NCI-H2029 treated with DMSO at 0.1 percent for 48 hours (cell line): ENCODE measurements at regions not wholly inside any gene's neighbourhood (a gene's known extent, or its start where the extent isn't known, plus 50 kb on each side); places are given as distances from the start of the nearest gene placed in this dataset.
"Not testable (repeated sequence)": the region's sequence is repeated elsewhere in the genome, so short reads cannot be mapped to it uniquely, and the experiment has no call there.

Experiments used
- DNase-seq: peaks from one replicate; lab custom pipeline; 2025; lab: John Stamatoyannopoulos, UW

DNA sequence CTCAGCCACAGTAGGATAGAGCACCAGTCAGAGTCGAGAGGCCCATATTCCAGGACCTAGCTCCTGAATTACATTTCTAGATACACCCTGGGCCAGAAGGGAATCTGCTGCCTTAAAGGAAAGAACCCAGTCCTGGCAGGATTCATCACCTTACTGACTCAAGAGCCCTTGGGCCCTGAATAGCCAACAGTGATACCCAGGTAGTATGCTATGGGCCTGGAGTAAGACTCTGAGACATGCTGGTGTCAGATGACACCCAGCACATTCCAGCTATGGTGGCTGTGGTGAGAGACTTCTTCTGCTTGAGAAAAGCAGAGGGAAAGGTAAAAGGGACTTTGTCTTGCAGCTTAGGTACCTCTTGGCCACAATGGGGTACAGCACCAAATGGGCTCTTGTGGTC, 192.5 kb downstream of the MSX2 start:
- DNase-seq, result not testable (repeated sequence)

DNA sequence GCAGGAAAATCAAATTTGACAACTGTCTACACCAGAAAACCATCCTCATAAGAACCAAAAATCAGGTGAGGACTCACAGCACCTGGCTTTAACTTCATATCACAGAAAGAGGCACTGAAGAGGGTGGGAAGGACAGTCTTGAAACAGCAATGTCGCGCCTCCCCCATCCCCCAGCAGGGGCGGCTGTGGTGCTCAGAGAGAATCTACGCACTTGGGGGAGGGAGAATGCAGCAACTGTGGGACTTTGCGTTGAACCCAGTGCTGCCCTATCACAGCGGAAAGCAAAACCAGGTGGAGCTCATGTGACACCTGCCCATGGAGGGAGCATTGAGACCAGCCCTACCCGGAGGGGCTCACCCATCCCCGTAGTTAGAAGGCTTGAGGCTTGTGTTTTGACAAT, 191.8 kb downstream of the MSX2 start:
- DNase-seq, result no peak

DNA sequence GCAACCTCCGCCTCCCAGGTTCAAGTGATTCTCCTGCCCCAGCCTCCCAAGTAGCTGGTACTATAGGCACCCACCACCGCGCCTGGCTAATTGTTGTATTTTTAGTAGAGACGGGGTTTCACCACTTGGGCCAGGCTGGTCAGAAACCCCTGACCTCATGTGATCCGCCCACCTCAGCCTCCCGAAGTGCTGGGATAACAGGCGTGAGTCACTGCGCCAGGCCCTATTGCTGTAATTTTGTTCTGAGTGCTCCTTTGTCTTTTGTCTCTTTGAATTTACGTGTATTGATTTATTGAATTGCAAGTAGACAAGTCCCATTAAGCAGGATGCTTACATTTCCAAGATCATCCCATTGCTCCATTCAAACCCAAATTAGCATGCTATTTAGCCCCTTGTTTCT, 186.7 kb downstream of the MSX2 start:
- DNase-seq, result no peak

DNA sequence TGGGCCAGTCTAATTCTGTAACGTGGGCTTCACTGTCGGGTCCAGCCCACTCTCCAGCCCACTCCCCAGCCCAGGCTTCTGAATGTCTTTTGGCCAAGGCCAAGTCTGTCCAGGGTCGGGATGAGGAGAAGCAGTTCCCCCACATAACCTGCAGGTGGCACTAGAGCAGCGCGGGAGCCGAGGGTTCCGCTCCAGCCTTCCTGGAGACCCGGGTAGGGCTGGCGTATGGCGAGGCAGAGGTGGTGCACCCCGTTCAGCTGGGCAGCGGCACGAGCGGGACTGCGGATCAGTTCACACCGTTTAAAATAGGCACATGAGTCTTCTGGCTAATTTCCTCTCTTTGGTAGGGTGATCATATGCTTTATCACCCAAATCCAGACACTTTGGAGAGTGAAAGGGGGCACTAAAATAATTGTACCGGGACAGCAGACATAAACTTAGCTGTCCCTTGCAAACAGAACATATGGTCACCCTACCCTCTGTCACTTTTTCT, 185.9 kb downstream of the MSX2 start:
- DNase-seq, result peak; percentile 33

DNA sequence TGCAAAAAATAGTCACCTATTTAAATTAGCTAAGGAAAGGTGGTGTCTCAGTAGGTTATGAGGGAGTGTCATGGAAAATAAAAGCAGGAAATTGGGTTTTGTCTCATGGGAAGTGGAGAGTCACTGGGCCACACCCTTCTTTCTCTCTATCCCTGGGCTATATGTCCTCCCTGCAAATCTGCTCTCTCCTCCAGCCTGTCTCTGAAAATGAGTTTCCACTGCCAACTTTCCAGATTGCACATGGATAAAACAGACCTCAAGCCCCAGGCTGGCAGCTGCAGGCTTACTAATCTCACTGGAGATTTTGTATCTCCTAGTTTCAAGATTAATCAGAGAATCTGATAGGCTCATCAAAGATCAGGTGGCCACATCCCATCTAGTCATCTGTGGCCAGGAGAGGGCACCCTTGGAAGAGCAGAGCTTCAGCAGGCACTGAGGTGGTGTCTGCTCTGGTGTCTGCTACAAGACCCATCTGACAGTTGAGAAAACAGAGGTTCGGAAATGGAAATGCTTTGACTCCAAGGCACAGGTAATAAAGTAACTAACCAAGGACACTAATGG, 178.9 kb downstream of the MSX2 start:
- DNase-seq, result no peak

DNA sequence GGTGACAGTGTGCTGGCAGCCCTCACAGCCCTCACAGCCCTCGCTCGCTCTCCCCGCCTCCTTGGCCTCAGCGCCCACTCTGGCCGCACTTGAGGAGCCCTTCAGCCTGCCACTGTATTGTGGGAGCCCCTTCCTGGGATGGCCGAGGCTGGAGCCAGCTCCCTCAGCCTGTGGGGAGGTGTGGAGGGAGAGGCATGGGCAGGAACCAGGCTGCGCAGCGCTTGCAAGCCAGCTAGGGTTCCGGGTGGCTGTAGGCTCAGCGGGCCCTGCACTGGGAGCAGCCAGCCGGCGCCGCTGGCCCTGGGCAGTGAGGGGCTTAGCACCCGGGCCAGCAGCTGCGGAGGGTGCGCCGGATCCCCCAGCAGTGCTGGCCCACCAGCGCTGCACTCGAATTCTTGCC, 177.0 kb downstream of the MSX2 start:
- DNase-seq, result no peak

DNA sequence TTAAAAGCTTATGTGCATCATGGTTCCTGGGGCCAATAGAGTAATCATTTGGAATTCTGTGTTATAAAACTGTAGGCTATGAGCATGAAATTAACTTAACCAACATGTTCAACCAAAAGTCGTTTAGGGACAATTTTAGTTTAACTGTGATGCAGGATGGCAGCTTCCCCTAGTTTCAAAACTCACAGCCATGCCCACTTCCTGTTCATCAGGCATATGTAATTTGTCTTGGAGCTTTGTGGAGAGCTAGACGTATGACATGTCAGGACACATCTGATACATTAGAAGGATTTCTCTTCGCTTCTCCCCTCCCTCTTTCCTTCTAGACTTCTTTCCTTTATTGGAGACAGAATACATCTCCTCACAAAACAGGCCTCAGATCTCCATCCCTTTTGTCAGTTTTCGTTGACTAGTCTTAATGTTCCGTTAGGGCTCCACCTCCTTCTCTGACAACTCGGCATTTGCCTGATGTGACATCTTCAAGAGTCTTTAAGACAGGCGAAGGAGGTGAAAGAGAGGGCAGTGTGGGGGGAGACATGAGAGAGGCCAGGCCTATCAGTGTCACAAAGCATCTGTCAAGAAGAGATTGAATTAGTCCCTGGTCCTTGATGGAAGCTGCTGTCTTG, 176.0 kb downstream of the MSX2 start:
- no peak for DNase-seq

DNA sequence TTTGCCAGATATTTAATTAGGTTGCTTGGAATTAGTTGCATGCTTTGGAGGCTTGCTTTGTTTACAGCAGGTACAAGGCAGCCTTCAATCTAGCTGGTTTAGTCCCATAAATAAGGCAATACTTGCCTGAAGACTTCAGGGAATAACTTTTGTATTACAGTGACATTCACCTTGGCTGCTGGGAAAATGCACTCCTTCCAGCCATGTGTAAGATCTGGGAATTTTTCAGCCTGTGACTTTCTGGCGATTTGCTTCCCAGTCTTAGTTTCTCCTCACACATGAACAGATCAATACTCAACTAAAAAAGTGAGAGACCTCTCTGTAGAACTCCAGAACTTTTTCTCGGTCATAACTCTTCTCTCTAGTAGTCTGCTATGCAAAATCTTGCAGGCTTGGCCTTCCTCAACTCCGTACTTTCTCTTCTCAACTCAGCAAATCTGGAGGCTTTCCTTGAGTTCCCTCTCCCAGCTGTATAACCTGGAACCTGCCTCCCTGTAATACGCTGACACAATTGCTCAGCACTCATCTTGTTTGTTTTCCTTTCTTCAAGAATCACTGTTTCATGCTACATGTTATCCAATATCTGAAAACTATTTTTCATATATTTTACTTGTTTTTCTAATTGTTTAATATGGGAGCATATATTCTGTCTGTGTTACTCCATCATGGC, 173.0 kb downstream of the MSX2 start:
- no peak for DNase-seq

DNA sequence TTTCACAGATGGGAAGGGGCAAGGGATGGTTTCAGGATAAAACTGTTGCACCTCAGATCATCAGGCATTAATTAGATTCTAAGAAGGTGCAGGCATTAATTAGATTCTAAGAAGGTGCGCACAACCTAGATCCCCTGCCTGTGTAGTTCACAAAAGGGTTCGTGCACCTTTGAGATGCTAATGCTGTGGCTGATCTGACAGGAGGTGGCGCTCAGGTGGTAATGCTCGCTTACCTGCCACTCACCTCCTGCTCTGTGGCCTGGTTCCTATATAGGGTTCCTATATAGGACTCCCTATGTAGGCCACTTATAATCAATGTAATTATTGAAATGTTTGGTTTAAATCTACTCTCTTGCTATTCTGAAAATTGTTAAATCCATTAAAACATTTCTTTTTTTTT, 171.0 kb downstream of the MSX2 start:
- no peak for DNase-seq

DNA sequence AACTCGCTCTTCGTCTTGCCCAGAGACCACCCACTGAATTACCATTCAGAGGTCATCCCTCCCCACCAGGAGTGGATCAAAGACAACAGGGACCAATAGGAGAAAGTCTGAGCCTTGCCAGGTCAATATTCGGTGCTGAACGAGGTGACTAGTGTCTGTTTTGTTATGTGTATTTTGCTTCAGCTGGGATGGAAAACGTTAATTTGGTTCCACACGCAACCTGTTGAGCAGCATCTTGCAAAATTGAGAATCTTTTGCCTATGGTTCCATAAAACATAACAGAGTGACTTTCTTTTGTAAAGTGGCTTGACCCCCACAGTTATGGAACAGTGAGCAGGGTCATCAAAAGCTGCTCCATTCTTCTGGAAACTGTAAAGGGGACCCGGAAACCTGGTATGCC, 168.4 kb downstream of the MSX2 start:
- no peak for DNase-seq

DNA sequence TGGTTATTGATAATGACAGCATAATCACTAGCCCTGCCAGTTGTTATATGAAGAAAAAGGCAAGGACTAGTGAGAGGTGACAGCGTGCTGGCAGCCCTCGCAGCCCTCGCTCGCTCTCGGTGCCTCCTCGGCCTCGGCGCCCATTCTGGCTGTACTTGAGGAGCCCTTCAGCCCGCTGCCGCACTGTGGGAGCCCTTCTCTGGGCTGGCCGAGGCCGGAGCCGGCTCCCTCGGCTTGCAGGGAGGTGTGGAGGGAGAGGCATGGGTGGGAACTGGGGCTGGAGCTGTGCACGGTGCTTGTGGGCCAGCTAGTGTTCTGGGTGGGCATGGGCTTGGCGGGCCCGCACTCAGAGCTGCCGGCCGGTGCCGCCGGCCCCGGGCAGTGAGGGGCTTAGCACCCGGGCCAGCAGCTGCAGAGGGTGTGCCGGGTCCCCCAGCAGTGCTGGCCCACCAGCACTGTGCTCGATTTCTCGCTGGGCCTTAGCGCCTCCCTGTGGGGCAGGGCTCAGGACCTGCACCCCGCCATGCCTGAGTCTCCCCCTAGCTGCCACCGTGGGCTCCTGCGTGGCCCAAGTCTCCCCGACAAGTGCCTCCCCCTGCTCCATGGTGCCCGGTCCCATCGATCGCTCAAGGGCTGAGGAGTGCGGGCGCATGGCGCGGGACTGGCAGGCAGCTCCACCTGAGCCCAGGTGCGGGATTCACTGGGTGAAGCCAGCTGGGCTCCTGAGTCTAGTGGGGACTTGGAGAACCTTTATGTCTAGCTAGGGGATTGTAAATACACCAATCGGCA, 156.2 kb downstream of the MSX2 start:
- DNase-seq, result not testable (repeated sequence)

DNA sequence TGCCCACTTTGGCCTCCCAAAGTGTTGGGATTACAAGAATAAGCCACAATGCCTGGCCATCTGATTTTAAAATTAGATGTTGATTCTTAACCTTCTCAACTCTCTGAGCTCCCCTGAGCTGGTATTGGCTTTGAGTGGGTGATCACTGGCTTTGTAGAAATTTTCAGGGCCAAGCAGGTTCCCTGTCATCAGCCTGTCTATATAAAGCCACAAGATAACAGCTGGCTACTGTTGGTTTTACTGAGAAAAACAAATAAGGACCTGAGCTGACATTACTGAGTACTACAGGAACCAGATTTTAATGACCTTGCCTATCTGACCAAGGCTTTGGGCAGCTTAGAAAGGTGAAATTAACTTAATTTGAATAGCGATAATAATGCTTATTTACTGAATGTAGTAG, 153.6 kb downstream of the MSX2 start:
- no peak for DNase-seq

DNA sequence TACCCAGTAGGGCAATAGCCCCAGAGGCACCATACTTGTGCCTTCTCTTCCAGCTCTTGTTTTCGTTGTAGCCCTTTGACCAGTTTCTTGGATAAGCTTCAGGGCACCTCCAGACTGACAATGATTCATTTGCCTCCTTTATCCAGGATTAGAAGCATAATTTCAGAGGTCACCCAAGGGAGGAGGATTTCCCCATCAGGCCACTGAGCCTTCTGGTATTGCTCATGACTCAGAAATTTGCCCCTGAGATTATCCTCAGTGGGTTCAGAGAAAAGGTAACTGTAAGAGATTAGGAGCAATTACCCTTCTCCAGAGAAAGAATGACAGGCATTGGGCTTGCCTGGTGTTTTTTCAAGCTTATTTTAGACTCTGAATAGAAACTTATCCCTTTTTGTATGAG, 147.9 kb downstream of the MSX2 start:
- DNase-seq, result no peak

DNA sequence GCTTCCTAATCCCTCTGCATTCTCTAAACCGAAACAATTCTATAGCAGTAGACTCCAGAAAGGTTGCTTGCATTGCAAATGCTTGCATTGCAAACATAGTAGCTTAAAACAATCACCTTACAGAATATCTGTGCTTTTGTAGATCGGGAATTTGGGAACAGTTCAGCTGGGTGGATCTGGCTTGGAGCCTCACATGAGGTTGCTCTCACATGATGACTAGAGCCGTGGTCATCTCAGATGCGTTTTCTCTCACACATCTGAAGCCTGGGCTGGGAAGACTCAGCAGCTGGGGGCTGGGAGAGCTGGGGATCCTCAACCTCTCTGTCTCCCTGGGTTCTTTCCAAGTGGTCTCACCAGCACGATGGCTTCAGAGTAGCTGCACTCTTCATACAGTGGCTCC, 127.8 kb downstream of the MSX2 start:
- no peak for DNase-seq

DNA sequence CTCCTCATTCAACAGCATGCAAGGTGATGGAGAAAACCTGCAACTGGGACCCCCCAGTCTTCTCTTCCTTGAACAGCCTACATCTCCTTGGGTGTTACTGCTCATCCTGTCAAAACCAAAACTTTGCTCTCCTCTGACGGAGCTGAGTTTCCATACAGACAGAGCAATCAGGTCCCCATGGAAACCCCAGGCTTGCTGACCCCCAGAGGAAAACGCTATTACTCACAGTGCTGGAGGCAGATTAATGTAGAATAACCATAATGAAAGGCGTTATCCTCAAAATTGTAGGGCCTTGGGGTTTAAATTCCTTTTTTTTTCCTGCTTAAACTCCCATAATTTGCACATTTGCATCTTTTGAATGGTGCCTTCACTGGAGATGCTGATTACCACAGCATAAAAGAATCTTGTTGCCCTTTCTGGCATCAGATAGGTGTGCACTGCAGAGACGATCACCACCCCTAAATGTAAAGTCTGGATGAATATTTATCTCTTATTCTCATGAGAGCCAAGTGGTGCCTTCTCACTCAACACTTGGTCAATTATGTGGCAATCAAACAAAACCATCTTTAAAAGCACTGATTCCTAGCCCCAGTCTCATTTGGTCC, 126.3 kb downstream of the MSX2 start:
- no peak for DNase-seq

DNA sequence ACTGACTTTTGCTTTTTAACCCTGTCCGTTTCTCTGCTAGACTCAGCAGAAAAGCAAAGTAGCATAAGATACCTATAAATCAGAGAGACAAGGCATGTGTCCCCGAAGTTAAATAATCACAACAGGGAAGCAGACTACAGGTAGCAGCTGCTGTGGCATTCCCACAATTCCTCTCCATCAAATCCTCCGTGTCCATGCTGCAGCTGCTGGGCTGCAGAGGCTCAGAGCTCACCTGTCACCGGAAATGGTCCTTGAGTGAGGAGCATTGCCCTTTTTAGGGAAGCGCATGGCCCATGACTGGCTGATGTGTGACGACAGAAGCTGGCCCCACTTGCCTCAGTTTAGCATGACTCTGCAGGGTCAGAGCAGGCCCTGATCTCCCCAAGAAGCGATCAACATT, 125.0 kb downstream of the MSX2 start:
- no peak for DNase-seq

DNA sequence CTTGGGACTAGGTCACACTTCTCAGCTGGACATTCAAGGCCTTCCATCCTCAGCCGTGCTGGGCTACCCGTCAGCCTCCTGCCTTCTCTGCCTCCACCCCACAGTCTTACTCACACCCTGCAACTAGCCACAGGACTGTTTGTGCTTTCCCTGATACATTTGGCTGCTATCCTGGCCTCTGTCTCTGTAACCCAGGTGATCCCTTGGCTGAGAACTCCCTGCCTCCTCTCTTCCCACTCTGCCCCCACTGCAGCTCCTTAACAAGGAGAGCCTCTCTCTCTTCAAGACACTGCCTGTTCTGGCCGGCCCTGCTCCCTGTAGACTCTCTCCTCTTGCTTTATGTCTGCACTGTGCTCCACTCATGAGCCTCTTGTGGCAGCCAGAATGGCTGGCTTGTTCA, 120.6 kb downstream of the MSX2 start:
- DNase-seq, result no peak

DNA sequence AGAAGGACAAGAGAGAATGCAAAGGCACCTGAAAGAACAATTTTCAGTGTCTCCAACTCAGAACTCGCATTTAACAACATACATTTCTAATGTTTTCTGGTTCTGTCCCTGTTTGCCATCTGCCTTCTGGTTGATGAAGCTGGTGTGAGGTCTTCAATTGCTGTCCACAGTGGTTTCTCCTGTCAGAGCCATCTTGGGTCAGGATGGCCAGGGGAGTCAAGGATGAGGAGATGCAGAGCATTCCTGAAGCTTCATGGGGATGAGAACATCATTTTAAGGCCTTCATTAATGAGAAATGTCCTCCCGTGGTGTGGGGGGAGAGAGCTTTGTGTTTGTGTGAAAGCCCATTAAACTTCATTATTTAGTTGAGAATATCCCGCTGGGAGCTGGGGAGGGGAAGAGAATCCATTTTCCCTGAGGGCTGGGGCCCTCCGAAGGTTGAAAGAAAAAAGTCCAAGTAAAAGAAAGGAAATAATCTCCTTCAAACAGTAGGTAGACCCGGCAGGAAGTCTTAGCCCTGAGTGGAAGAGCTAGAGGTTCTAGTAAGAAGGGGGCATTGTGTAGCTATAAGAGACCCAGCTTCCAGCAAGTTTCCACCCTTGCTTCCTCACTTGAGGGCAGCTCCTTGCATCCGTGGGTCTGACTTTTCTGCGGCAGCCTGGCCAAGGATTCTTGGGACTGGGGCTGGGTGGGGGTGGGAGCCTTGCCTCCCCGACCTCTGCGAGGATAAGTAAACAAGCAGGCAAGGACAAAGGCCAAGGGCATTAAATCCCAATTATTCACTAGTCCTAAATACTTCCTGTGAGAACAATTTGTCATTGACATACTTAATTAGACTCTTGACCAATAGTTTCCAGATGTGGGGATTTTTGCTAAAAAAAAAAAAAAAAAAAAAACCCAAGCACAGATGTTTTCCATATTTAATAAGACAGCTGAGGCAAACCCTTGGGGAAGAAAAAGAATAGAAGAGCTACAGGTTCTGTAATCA, 119.2 kb downstream of the MSX2 start:
- no peak for DNase-seq

DNA sequence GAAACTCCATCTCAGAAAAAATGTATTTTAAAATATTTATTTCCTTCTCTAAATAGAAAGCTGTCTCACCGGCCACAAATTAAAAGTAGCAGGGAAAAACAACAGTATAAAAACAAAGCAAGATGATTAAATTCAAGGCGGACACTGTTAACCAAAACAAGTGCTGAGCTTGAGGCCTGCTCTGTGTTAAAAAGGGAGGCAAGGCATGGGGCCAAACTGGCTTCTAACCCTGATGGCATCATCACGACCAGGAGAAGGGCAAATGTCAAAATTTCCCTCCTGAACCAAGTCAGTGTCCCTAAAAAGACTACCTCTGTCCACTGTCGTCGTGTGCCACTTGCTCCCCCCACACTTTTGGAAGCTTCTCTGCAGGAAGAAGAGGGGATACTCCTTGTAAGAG, 116.1 kb downstream of the MSX2 start:
- no peak for DNase-seq

DNA sequence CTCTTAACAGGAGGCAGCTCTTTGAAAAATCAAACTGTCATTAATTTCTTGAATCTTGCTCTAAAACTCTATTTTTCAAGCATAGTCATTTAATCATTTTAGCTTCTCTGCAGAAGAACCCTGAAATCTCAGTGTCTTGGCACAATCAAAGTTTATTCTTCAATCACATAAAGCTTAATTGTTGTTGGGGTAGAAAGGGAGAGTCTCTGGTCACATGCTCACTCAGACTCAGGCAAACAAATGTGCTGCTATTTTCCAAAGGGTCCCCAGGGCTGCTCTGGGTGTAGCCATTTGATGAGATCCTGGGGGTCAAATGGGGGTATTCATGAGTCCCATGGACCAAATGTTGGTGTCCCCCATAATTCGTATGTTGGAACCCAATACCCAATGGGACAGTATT, 114.8 kb downstream of the MSX2 start:
- no peak for DNase-seq
